ENCODE measurements at regions not wholly inside any gene's neighbourhood (a gene's known extent, or its start where the extent isn't known, plus 50 kb on each side); places are given as distances from the start of the nearest gene placed in this dataset.

DNA sequence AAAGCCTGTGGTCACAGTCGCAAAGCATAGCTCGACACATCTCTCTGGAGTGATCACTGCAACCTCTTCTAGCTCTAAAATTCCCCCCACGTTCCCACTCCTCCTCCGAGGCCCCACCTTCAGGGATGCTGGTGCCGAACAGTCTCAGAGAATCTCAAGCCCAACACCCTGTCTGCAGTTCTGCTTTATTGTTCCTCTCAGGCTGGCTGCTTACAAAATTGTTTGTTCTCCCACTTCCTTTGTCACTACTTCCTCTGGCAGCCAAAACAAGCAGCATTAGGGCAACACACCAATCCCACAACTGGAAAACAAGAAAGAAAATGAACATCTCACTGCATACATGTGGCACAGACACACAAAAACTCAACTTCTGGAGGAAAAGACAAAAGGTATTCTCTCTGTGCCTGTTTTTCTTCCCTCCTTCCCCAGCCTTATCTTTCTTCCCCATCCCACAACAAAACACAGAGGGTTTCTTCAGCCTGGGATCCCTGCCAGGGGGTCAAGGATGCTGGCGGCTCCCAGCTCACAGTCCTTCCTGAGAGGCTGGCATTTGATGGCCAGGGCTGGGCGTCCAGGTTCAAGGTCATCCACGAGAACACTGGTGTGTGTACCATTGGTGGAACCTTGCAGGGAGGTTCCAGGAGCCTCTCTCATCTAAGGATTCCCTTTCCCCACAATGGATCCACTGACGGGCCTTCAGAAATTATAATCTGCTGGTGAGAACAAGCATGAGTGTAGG, 108.4 kb downstream of the TMCO5A start:
- no peak for DNase-seq (ENCODE audit: low read depth in 2 of 2)
- TF ChIP-seq, protein P1, sequence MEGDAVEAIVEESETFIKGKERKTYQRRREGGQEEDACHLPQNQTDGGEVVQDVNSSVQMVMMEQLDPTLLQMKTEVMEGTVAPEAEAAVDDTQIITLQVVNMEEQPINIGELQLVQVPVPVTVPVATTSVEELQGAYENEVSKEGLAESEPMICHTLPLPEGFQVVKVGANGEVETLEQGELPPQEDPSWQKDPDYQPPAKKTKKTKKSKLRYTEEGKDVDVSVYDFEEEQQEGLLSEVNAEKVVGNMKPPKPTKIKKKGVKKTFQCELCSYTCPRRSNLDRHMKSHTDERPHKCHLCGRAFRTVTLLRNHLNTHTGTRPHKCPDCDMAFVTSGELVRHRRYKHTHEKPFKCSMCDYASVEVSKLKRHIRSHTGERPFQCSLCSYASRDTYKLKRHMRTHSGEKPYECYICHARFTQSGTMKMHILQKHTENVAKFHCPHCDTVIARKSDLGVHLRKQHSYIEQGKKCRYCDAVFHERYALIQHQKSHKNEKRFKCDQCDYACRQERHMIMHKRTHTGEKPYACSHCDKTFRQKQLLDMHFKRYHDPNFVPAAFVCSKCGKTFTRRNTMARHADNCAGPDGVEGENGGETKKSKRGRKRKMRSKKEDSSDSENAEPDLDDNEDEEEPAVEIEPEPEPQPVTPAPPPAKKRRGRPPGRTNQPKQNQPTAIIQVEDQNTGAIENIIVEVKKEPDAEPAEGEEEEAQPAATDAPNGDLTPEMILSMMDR (IDR thresholded peaks at IDR 0.05; ENCODE audit: low read depth, low read length): no peak
- no peak overlapping the region for H3K4me3 ChIP-seq (replicated peaks in 1 of 2; ENCODE audit: low read depth in 2 of 2, low read length in 2 of 2)

DNA sequence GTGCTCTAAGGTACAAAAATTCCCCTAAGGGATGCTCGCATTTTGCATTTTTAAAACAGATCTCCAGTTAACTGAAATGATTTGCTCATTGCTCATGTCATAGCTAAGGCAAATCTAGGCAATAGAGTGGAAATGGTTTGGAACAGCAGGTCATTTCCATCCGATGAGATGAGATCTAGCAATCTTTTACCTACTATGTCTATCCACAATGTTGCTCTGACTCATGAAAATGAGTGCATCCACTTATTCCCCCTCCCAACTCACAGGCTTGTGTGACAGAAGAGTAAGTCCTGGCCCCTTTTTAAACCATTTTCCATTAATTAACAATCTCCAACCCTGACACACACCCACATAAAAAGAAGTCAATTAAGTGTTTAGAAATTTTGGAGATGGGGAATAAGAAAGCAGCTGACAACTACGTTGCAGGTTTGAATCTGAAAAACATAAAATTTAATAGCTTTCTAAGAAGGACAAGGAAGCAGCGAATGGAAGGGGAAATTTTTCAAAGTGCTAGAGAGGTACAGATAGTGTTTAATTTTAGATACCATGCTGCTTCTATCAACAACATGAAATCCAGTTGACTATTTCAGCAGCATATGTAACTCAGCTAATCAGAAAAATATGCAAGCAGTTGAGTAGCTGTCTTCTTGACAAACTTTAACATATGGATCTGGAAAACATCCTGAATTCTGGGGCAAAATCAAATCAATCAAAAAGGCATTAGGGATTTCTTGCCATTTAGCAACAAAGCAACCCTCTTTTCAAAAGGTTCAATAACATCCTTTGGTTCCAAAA, 112.0 kb downstream of the TMCO5A start:
- DNase-seq (ENCODE audit: low read depth in 2 of 2): no peak

DNA sequence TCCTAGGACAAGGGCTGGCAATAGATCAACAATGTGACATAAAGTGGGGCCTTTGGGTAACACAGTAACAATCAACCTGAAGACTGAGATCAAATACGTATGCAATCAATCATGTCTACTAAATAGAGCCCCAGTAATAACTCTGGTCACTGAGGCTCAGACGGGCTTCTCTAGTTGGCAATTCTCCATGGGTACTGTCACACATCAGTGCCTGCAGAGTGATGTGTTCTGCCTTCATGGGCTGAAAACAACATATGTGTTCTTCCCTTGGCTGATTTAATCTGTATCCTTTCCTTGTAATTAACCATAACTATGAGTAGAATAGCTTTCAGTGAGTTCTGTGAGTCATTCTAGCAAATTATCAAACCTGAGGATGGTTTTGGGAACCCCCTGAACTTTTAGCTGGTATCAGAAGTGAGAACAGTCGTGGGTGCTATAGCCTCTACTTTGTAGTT, 113.6 kb downstream of the TMCO5A start:
- TF ChIP-seq, protein P1 (IDR thresholded peaks at IDR 0.05; ENCODE audit: low read depth, low read length): no peak
- no peak overlapping the region for H3K4me3 ChIP-seq (replicated peaks in 1 of 2; ENCODE audit: low read depth in 2 of 2, low read length in 2 of 2)
- no peak for DNase-seq (ENCODE audit: low read depth in 2 of 2)

More for the DNA sequence above, 112.0 kb downstream of the TMCO5A start:
- no peak overlapping the region for H3K4me3 ChIP-seq (replicated peaks in 1 of 2; ENCODE audit: low read depth in 2 of 2, low read length in 2 of 2)
- TF ChIP-seq, protein P1 (IDR thresholded peaks at IDR 0.05; ENCODE audit: low read depth, low read length): no peak

DNA sequence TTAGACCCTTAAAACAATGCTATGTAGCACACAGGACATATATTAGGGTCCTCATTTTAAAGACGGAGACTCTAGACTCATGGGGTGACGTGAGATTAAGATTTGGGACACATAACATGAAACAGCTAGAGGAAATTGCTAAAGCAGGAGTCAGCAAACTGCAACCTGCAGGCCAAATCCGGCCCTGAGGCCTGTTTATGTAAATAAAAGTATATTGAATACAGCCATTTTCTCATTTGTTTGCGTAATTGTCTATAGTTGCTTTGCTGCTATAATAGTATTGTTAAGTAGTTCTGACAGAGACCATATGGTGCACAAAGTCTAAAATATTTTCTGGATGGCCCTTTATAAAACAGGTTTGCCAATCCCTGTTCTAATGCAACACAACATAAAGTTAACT, 115.5 kb downstream of the TMCO5A start:
- H3K4me3 ChIP-seq (replicated peaks in 1 of 2; ENCODE audit: low read depth in 2 of 2, low read length in 2 of 2): no peak overlapping the region
- DNase-seq (ENCODE audit: low read depth in 2 of 2): peak in 1 of 2 donors; percentile 79
- TF ChIP-seq, protein P1 (IDR thresholded peaks at IDR 0.05; ENCODE audit: low read depth, low read length): no peak

DNA sequence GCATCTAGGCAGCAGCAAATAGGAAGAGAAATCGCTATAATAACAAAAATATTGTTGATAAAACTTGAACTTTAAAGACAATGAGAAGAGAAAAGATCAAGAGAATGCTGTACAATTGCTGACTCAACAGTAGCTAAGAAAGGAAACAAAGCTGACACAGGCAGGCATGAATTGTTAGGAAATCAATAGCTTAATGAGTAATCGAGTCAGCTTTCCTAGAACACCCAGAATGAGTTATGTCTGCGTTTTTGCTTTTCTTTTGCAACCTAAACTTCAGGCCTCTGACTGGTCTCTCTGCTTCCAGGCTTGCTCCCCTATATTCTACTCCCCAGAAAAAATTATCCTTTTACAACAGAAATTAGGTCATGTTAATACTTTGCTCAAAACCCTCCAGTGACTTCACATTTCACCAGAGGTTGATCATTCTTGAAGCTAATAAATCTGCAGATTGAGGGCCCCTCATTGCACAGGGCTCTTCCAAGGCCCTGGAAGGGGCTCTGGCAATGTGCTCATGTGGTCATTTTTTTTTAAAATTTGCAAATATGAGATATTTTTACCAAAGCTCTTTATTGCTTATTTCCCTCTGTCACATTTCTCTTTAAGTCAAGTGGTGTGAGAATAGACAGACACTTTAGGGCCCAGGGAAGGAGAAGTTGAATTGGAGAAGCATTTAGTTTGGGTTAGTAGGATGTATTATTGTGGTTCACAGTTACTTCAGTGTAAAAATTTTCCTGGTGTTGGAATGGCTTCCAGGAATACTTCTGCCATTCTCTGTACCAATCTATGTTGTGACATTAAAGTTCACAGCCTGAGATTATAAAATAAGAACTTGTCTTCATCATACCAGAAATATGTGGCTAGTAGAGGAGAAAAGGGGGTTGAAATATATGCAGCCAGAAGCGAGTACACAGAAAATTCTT, 116.3 kb downstream of the TMCO5A start:
- TF ChIP-seq, protein P1 (IDR thresholded peaks at IDR 0.05; ENCODE audit: low read depth, low read length): no peak
- H3K4me3 ChIP-seq (replicated peaks in 1 of 2; ENCODE audit: low read depth in 2 of 2, low read length in 2 of 2): no peak overlapping the region
- peak; percentile 63 to 92 for DNase-seq (ENCODE audit: low read depth in 2 of 2)

DNA sequence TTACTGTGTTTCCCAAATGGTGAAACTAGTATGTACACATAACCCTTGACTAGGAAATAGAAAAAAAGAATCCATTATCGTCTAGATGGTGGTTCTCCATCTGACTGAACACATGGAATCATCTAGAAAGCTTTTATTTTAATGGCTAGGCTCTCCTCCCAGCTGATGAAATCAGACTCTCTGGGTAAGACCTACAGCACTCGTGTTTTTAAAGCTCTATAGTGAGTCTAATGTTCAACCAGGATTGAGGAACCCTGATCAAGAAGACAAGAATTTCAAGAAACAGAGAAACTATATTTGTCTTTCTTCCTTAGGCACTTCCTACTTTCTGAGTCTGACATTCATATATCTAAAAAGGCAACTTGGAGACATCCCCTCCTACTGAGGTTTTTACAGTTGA, 118.8 kb downstream of the TMCO5A start:
- TF ChIP-seq, protein P1 (IDR thresholded peaks at IDR 0.05; ENCODE audit: low read depth, low read length): no peak
- DNase-seq (ENCODE audit: low read depth in 2 of 2): no peak
- H3K4me3 ChIP-seq (replicated peaks in 1 of 2; ENCODE audit: low read depth in 2 of 2, low read length in 2 of 2): no peak overlapping the region

All from cardiac fibroblast (primary cell).